GM19452 (cell line): ENCODE measurements at regions not wholly inside any gene's neighbourhood (a gene's known extent, or its start where the extent isn't known, plus 50 kb on each side); places are given as distances from the start of the nearest gene placed in this dataset.
"Not testable (repeated sequence)": the region's sequence is repeated elsewhere in the genome, so short reads cannot be mapped to it uniquely, and the experiment has no call there.

ENCODE experiments used
- ATAC-seq: cut with Tn5 transposase; IDR thresholded peaks from one replicate; pipeline ENCODE4 v1.9.1; 2021; ENCODE audit not compliant: unreplicated experiment

GRCh38 chr4:160375772-160376452 lies 1273.0 kb downstream of the RAPGEF2 start:
- ATAC-seq, result no peak

- no peak for ATAC-seq
These were observed 1284.0 kb downstream of the RAPGEF2 start for GRCh38 chr4:160386846-160387245.

- no peak for ATAC-seq
These were observed 1296.9 kb downstream of the RAPGEF2 start for GRCh38 chr4:160399826-160400225.

GRCh38 chr4:160403081-160403480 lies 1300.2 kb downstream of the RAPGEF2 start:
- no peak for ATAC-seq

- ATAC-seq, result no peak
These were observed 1303.5 kb downstream of the RAPGEF2 start for GRCh38 chr4:160406263-160406825.

DNA sequence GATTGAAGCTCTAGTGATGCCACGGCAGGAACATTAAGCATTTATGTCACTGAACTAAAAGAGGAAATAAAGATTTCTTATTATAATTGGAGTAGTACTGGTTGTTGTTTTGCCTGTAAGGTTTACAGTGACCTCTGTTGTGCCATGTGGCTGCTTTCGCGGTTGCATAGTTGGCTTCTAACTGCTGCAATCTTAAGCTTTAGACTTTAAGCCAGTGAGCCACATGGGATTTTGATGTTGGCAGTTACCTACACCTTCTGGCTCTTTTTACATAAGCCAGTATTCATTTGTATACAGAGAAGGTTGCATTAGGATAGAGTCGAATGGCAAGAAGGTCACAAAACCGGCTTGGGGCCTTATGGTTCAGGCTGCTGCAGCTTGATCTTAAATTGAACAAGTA lies 1311.6 kb downstream of the RAPGEF2 start:
- ATAC-seq, result no peak

DNA sequence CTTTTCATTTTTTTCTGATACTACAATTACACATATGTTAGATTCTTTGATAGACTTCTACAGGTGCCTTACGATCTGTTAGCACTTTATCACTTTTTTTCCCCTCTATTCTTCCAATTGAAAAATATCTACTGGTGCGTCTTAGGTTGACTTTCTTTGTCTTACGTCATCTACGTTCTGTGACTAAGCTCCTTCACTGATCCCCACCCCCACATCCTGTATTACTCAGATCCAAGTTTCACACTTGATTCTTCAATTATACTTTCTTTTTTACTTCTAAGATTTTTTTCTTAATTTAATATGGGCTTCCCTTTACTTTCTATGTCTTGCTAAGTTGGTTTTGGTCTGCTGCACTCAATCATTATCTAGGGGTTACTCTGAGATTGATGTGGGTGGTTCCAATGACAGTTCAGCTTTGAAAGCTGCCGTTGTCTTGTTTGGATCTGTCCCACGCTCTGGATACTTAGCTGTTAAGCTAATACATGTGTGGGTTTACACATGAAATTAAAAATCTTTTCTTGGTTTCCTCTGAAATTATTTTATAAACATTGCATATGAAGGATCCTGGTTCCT lies 1321.1 kb downstream of the RAPGEF2 start:
- no peak for ATAC-seq

DNA sequence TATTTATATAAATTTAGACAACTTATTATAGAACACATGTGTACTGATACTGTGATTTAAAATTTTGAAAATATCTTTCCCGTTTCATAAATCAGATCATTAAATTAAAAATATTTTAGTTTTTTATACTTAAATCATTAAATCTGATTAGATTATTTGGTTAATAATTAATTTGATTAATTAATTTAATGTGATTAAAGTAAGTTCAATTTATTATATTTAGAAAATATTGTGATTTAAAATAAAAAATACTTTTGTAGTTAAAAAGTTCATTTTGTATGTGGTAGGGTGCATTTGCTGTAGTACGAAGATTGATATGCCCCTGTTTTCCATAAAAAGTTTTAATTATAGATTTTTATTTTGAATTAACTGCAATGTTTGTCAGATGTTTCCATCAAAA lies 1323.4 kb downstream of the RAPGEF2 start:
- ATAC-seq, result no peak

DNA sequence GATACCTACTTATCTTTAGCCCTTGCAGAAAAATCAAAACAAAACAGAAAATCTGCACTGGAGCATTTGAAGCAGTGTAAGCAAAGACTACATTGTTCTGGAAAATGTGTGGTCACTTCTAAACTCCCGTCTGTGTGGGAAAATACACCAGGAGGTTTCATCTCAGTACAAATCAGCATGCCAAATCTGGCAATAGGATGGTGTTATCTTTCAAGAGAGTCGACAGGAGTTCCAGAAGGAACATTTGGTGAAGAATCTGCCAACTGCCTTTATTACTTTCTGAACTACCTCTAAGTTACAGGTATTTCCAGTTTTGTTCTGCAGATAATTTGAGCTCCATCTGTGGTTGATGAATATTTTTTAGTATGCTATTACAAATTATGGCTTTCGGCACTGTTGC lies 1348.0 kb downstream of the RAPGEF2 start:
- ATAC-seq, result no peak

DNA sequence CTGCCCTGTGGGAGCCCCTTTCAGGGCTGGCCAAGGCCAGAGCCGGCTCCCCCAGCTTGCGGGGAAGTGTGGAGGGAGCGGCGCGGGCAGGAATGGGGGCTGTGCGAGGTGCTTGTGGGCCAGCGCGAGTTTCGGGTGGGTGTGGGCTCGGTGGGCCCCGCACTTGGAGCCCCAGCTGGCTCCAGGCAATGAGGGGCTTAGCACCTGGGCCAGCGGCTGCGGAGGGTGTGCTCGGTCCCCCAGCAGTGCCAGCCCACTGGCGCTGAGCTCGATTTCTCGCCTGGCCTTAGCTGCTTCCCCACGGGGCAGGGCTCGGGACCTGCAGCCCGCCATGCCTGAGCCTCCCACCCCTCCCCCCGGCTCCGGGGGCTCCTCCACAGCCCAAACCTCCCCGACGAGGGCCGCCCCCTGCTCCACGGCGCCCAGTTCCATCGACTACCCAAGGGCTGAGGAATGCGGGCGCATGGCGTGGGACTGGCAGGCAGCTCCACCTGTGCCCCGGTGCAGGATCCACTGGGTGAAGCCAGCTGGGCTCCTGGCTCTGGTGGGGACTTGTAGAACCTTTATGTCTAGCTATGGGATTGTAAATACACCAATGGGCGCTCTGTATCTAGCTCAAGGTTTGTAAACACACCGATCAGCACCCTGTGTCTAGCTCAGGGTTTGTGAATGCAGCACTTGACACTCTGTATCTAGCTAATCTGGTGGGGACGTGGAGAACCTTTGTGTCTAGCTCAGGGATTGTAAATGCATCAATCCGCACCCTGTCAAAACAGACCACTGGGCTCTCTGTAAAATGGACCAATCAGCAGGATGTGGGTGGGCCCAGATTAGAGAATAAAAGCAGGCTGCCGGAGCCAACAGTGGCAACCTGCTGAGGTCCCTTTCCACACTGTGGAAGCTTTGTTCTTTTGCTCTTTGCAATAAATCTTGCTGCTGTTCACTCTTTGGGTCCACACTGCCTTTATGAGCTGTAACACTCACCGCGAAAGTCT lies 1379.1 kb downstream of the RAPGEF2 start:
- ATAC-seq, result not testable (repeated sequence)

DNA sequence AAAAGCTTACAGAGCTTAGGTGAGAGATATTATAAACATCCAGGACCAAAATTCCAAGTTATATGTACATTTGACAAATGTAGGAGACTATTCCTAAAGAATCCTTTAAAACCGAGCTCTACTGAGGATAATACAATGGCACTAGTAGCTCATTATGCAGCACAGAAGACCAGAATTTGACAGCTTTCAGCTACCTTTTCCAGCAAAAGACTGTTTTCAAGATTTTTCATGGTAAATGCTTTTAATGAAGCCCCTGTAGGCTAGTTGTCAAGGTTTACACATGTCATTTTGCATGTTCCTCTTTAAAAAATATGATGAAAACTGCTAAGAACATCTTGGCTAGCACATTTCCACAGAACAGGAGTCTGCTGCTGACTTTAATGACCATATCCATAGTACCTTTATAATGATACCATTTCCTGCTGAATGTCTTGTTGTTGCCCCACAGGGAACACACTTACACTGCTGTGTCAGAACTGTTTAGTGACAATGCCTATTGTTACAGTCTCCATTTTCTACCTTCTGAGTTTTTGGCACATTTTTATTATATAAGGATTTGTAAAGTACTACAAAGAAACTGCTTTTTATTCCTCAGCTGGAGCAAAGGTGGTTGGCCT lies 1382.3 kb downstream of the RAPGEF2 start:
- no peak for ATAC-seq

DNA sequence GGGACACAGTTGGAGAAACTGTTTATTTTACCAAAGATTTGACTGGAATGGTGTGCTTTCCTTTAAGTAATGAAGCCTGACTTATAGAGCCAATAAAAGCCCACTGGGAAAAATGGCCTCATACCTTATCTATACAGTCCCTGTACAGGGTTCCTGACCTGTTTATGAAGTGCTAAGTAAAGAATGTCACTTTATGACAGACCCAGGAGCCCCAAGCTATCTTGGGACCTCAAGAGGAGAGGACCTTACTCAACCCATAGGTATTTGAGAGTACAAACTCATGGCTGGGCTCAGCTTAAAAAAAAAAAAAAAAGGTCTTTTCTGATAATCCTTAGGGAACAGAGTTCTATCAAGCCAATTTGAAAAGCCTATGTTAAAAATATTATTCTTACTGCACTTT lies 1389.3 kb downstream of the RAPGEF2 start:
- no peak for ATAC-seq

DNA sequence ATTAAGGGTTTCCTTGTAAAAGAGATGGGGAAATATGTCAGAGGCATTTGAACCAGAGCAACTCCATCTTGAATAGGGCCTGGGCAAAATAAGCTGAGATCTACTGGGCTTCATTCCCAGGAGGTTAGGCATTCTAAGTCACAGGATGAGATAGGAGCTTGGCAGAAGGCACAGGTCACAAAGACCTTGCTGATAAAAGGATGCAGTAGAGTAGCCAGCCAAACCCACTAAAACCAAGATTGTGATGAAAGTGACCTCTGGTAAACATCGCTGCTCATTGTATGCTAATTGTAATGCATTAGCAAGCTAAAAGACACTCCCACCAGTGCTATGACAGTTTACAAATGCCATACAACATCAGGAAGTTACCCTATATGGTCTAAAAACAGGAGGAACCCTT lies 1390.3 kb downstream of the RAPGEF2 start:
- ATAC-seq, result no peak

DNA sequence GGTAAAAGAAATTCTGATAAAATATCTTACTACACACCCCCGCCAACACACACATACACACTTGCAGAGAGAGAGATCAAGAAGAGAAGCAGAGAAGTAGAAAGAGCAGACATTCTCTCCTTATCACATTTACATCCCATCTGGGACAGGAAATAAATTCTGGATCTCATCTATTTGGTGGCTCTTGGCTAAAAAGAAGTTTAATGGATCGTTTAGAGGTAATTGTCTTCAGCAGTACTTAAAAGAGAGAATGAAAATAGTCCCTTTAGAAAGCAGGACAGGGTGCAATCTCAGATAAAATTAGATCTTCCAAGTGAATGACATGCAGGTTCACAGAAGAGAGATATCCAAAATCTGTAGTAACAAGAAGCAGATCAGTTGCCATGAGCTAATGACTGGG lies 1392.5 kb downstream of the RAPGEF2 start:
- ATAC-seq, result no peak

DNA sequence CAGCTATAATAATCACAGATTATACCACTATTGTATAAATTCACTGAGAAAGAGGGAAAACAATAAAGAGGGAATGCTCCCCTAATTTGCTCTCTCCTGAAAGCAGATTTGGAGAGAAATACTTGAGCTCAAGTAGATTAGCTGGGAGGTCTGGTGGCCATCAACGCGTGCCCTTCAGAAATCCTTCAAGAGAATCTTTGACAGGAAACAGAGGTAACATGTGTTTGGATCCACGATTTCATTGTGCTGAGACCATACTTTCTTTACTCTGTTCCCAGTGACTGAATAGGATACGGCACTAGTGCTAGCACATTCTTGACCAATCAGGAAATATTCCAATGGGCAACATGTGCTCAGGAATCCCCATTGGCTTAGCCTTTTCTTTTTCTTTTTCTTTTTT lies 1395.3 kb downstream of the RAPGEF2 start:
- no peak for ATAC-seq

DNA sequence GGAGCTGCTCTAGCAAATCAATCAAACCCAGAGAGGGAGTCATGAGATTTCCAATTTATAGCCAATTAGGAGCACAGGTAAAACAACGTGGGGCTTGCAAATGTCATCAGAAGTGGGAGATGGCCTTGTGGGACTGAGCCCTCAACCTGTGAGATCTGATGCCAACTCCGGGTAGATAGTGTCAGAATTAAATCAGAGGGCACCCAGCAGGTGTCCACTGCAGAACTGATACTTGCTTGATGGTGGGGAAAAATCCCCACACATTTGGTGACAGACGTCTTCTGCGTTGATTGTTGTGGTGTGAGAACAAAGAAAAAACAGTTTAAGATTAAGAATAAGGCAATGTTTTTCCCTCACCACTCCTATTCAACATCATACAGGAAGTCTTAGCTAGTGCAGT lies 1402.8 kb downstream of the RAPGEF2 start:
- ATAC-seq, result no peak

GRCh38 chr4:160510928-160511327 lies 1408.0 kb downstream of the RAPGEF2 start:
- no peak for ATAC-seq

DNA sequence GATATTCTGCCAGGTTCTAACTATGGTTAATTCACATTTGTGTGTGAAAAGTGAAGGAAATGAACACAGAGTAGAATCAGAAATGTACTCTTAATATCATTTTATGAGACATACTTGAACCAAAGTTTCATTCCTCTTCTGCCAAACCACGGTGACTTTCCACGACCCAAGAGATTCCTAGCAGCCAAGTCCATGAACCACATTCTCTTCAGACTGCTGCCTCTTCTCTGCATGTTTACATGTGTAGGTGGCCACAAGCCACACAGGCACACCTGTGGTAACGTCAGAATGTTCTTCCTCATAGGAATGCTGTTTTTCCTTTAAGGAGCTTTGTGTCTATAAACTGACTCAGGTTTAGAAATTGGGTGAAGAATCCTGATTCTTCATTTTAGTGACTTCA lies 1411.2 kb downstream of the RAPGEF2 start:
- ATAC-seq, result no peak

DNA sequence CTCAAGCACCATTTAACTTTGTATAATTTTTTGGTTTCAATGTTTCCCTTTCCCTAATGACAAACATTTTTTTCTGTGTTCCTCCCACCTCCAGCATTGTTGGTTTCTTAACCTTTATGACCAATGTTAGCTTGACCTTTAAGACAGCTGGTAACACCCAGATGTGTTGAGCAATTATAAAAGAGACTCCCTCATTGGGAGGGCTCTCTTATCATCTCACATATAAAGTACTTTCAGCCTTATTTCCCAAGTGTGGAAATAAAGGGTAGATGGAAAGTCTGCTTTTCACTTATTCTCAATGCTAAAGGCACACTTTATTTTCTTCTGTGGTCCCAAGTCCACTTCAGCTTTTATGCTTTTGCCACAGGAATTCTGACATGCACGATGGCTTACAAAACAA lies 1420.4 kb downstream of the RAPGEF2 start:
- ATAC-seq, result no peak

DNA sequence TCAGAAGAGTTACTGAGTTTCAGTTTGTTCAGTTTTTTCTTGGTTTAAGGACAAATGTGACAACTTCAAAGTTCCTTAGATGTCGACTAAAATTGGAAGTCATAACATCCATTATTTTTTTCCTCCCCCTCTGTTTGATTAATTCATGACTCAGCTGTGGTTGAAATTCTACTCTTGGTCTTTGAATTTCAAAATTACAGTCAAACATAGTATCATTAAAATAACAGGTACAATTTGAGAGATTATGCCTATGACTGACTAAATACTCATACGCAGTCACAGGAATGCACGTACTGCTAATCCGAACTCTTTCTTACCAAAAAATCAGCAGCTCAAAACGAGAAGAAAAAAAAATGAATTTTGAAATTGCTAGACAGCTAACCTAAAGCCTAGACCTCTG lies 1434.8 kb downstream of the RAPGEF2 start:
- no peak for ATAC-seq

DNA sequence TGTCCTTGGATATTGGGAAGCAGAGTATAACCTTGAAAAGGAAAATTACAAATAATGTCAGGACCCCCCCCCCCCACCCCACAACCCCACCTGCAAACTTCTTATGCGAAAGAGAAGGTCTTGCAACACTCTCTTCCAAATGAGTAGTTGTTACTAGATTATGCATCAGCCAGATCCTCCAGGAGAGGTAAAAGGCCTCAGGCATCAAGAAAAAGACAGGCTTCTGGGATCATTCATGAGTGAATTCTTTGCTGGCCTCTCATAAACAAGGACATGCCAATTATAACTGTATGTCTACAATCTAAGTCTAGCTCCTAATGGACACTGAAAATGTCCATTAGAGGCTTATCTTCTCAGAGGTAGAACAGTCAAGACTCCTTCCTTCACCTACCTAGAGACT lies 1443.3 kb downstream of the RAPGEF2 start:
- ATAC-seq, result no peak
